ENCODE measurements at regions not wholly inside any gene's neighbourhood (a gene's known extent, or its start where the extent isn't known, plus 50 kb on each side); places are given as distances from the start of the nearest gene placed in this dataset.

- TF ChIP-seq CTCF (conservative IDR thresholded peaks at IDR 0.05 in 1 of 2, IDR thresholded peaks at IDR 0.05 in 1 of 2; ENCODE audit: low read depth in 1 of 2, low read length in 2 of 2) (no peak), EZH2 (IDR thresholded peaks at IDR 0.05; ENCODE audit: low read length, missing control alignments) (no peak)
Measured at GRCh38 chr2:196314157-196314556, 142.8 kb upstream of the STK17B start.
